GM23338 (cell line): ENCODE measurements at regions not wholly inside any gene's neighbourhood (a gene's known extent, or its start where the extent isn't known, plus 50 kb on each side); places are given as distances from the start of the nearest gene placed in this dataset.
A peak's percentile ranks its signal among the peaks of the same experiment; 100 is the strongest.
"Not testable (repeated sequence)": the region's sequence is repeated elsewhere in the genome, so short reads cannot be mapped to it uniquely, and the experiment has no call there.

Source experiments
- ATAC-seq: fragments of 200-7000 bp; cut with Tn5 transposase; 3 replicates; pipeline ENCODE4 v1.9.1; 2020
- DNase-seq: peaks from one replicate; pipeline ENCODE4 v3.0.0-alpha.2; 2015; ENCODE audit warnings: low spot score
- H2AFZ ChIP-seq: fragments of 200-600 bp; sonication (generic); 2 replicates; pipeline ENCODE4 v1.8.0; 2016; ENCODE audit warnings: antibody characterized with exemption, mild to moderate bottlenecking, moderate library complexity
- H3F3A ChIP-seq: fragments of 200-600 bp; sonication (generic); replicated peaks from 2 replicates; pipeline ENCODE4 v1.8.0; 2017; ENCODE audit warnings: antibody characterized with exemption, mixed run types, low read depth
- H3K27ac ChIP-seq: fragments of 200-600 bp; sonication (generic); 2 replicates; pipeline ENCODE4 v1.6.1; 2016; ENCODE audit warnings: low read depth
- H3K27me3 ChIP-seq: fragments of 200-600 bp; sonication (generic); 2 replicates; pipeline ENCODE4 v1.8.0; 2016; ENCODE audit warnings: mild to moderate bottlenecking, mixed run types, moderate library complexity; ENCODE audit not compliant: insufficient read depth
- H3K36me3 ChIP-seq: fragments of 200-600 bp; sonication (generic); 2 replicates; pipeline ENCODE4 v1.8.0; 2016; ENCODE audit warnings: mild to moderate bottlenecking; ENCODE audit not compliant: insufficient read depth
- H3K4me1 ChIP-seq: fragments of 200-600 bp; sonication (generic); 2 replicates; pipeline ENCODE4 v1.8.0; 2016; ENCODE audit warnings: mild to moderate bottlenecking, moderate library complexity; ENCODE audit not compliant: insufficient read depth
- H3K4me2 ChIP-seq: fragments of 200-600 bp; sonication (generic); 2 replicates; pipeline ENCODE4 v1.7.1; 2017; ENCODE audit warnings: mixed run types
- H3K4me3 ChIP-seq: fragments of 200-600 bp; sonication (generic); 2 replicates; pipeline ENCODE4 v1.6.1; 2016; ENCODE audit warnings: mixed run types
- H3K79me2 ChIP-seq: fragments of 200-600 bp; sonication (generic); replicated peaks from 2 replicates; pipeline ENCODE4 v1.8.0; 2017; ENCODE audit warnings: mild to moderate bottlenecking; ENCODE audit not compliant: insufficient read depth
- H3K9me2 ChIP-seq: fragments of 200-600 bp; sonication (generic); 2 replicates; pipeline ENCODE4 v1.8.0; 2017; ENCODE audit not compliant: insufficient read depth
- H4K20me1 ChIP-seq: fragments of 200-600 bp; sonication (generic); replicated peaks from 2 replicates; pipeline ENCODE4 v1.8.0; 2017; ENCODE audit warnings: mild to moderate bottlenecking; ENCODE audit not compliant: insufficient read depth
- H3K27ac Mint-ChIP-seq: 2 replicates; pipeline ENCODE4 v1.8.0; 2020; ENCODE audit warnings: inconsistent platforms, mild to moderate bottlenecking, moderate library complexity, mixed read lengths
- H3K27me3 Mint-ChIP-seq: 3 replicates; pipeline ENCODE4 v1.8.0; 2022; ENCODE audit warnings: low read depth, mild to moderate bottlenecking, moderate library complexity, mixed read lengths, inconsistent platforms; ENCODE audit not compliant: insufficient read depth, poor library complexity
- H3K36me3 Mint-ChIP-seq: 3 replicates; pipeline ENCODE4 v1.8.0; 2021; ENCODE audit warnings: low read depth, mild to moderate bottlenecking, inconsistent platforms, moderate library complexity, mixed read lengths
- H3K4me1 Mint-ChIP-seq: 3 replicates; pipeline ENCODE4 v1.8.0; 2020; ENCODE audit warnings: mild to moderate bottlenecking, inconsistent platforms, mixed read lengths
- H3K4me3 Mint-ChIP-seq: 3 replicates; pipeline ENCODE4 v1.8.0; 2021; ENCODE audit warnings: moderate library complexity, mild to moderate bottlenecking, inconsistent platforms, mixed read lengths
- H3K9me3 Mint-ChIP-seq: 3 replicates; pipeline ENCODE4 v1.8.0; 2020; ENCODE audit warnings: moderate library complexity, mild to moderate bottlenecking, inconsistent platforms, mixed read lengths
- CREB1 ChIP-seq: fragments of 250-450 bp; sonication (Bioruptor Pico); IDR thresholded peaks from 2 replicates; pipeline ENCODE4 v1.5.0; 2020; ENCODE audit warnings: low read depth, mild to moderate bottlenecking, moderate library complexity
- CTCF ChIP-seq, 2 experiments: fragments of 200-600 bp in 1 of 2; sonication (generic) in 1 of 2; conservative IDR thresholded peaks; 2 replicates each; pipeline versions ENCODE4 v1.5.1 to v1.6.1; 2016 to 2017; ENCODE audit warnings: antibody characterized with exemption in 2 of 2, low read depth in 2 of 2, mild to moderate bottlenecking in 2 of 2, moderate library complexity in 1 of 2
- EZH2 ChIP-seq: fragments of 200-600 bp; sonication (generic); IDR thresholded peaks from one replicate; pipeline ENCODE4 v1.8.0; 2017; ENCODE audit warnings: antibody characterized with exemption, mild to moderate bottlenecking, low read depth; ENCODE audit not compliant: unreplicated experiment
- EZH2phosphoT487 ChIP-seq: fragments of 200-600 bp; sonication (generic); IDR thresholded peaks from one replicate; pipeline ENCODE4 v1.8.1; 2018; ENCODE audit warnings: antibody characterized with exemption; ENCODE audit not compliant: unreplicated experiment
- JUNB ChIP-seq: IDR thresholded peaks from one replicate; pipeline ENCODE4 v1.6.1; 2016; ENCODE audit warnings: antibody characterized with exemption; ENCODE audit not compliant: unreplicated experiment
- NANOG ChIP-seq: IDR thresholded peaks from 2 replicates; pipeline ENCODE4 v1.6.1; 2016; ENCODE audit warnings: antibody characterized with exemption, borderline replicate concordance
- STAT1 ChIP-seq: IDR thresholded peaks from one replicate; pipeline ENCODE4 v1.6.1; 2016; ENCODE audit warnings: antibody characterized with exemption; ENCODE audit not compliant: unreplicated experiment
- ZNF114 ChIP-seq: fragments of 250-450 bp; sonication (Bioruptor Pico); IDR thresholded peaks from 2 replicates; pipeline ENCODE4 v1.5.0; 2020; ENCODE audit warnings: mild to moderate bottlenecking, moderate library complexity
- ZNF331 ChIP-seq: fragments of 250-450 bp; sonication (Bioruptor Pico); IDR thresholded peaks from 2 replicates; pipeline ENCODE4 v1.5.0; 2020; ENCODE audit warnings: low read depth, mild to moderate bottlenecking, moderate library complexity
- ZNF462 ChIP-seq: fragments of 250-450 bp; sonication (Bioruptor Pico); IDR thresholded peaks from 2 replicates; pipeline ENCODE4 v1.5.0; 2020; ENCODE audit warnings: mild to moderate bottlenecking, moderate library complexity

GRCh38 chr10:80856186-80856585 is 318.5 kb downstream of the SH2D4B start:
- Histone ChIP-seq H3K27ac (no peak overlapping the region), H3K36me3 (no peaks in the 10 kb centered on the region), H3K79me2 (no peaks in the 10 kb centered on the region), H4K20me1 (no peaks in the 10 kb centered on the region), H3K4me1 (no peaks in the 10 kb centered on the region), H2AFZ (0 out of 2 replicates have a peak overlapping the region, but pooled peaks have one; percentile 52), H3K9me2 (no peaks in the 10 kb centered on the region), H3F3A (no peaks in the 10 kb centered on the region), H3K27me3 (no peaks in the 10 kb centered on the region), H3K4me2 (no peak overlapping the region), H3K4me3 (no peak overlapping the region)
- peaks cover 3% of the 10 kb centered on the region for H3K27me3 Mint-ChIP-seq
- DNase-seq (no peak), ATAC-seq (no peak)
- peaks cover 7% of the 10 kb centered on the region for H3K4me1 Mint-ChIP-seq
- H3K27ac Mint-ChIP-seq, result no peak overlapping the region
- no peak overlapping the region for H3K4me3 Mint-ChIP-seq
- H3K36me3 Mint-ChIP-seq, result peaks cover 6% of the 10 kb centered on the region; the same call in 1 of the 3 replicates
- H3K9me3 Mint-ChIP-seq, result peaks cover 6% of the 10 kb centered on the region
- TF ChIP-seq STAT1, result no peak
- TF ChIP-seq EZH2, result no peak
- TF ChIP-seq EZH2phosphoT487, result no peak
- no peak for TF ChIP-seq ZNF114

GRCh38 chr10:80859279-80859678 is 321.6 kb downstream of the SH2D4B start:
- H3K27me3 Mint-ChIP-seq, H3K9me2 ChIP-seq, H3K36me3 Mint-ChIP-seq, H3K27ac ChIP-seq, H3K36me3 ChIP-seq, H3K27ac Mint-ChIP-seq, H3K27me3 ChIP-seq, H3K4me2 ChIP-seq, H3F3A ChIP-seq, H4K20me1 ChIP-seq, H2AFZ ChIP-seq, H3K4me3 ChIP-seq, DNase-seq, H3K9me3 Mint-ChIP-seq, H3K4me3 Mint-ChIP-seq, H3K79me2 ChIP-seq, ATAC-seq: not testable (repeated sequence)
- peaks cover 21% of the 10 kb centered on the region for H3K4me1 Mint-ChIP-seq
- H3K4me1 ChIP-seq, result peaks cover 14% of the 10 kb centered on the region; the same call in 1 of the 2 replicates

GRCh38 chr10:80860719-80861118 is 323.0 kb downstream of the SH2D4B start:
- H3K27ac ChIP-seq, result no peak overlapping the region
- H3K79me2 ChIP-seq, result no peaks in the 10 kb centered on the region
- no peaks in the 10 kb centered on the region for H3K36me3 ChIP-seq
- Mint-ChIP-seq H3K9me3 (peaks cover 7% of the 10 kb centered on the region), H3K4me3 (no peak overlapping the region), H3K27me3 (peaks cover 3% of the 10 kb centered on the region), H3K27ac (no peak overlapping the region), H3K36me3 (peaks cover 6% of the 10 kb centered on the region; the same call in 1 of the 3 replicates), H3K4me1 (peaks cover 18% of the 10 kb centered on the region)
- ATAC-seq (no peak), DNase-seq (no peak)
- H3K9me2 ChIP-seq, result no peaks in the 10 kb centered on the region
- no peaks in the 10 kb centered on the region for H3F3A ChIP-seq
- H4K20me1 ChIP-seq, result no peaks in the 10 kb centered on the region
- H3K4me2 ChIP-seq, result no peak overlapping the region
- H3K4me1 ChIP-seq, result peaks cover 14% of the 10 kb centered on the region; the same call in 1 of the 2 replicates
- H2AFZ ChIP-seq, result no peak overlapping the region; the same call in 1 of the 2 replicates
- H3K4me3 ChIP-seq, result no peak overlapping the region
- H3K27me3 ChIP-seq, result no peaks in the 10 kb centered on the region
- TF ChIP-seq STAT1 (no peak), EZH2phosphoT487 (no peak), JUNB (no peak), CTCF (conservative IDR thresholded peaks at IDR 0.05; ENCODE audit: low read depth in 2 of 2) (no peak), CREB1 (CRISPR knock-in tag) (no peak), ZNF462 (CRISPR knock-in tag) (no peak), NANOG (no peak), ZNF114 (no peak), ZNF331 (CRISPR knock-in tag) (no peak)
